Calu3 (cell line): ENCODE measurements at regions not wholly inside any gene's neighbourhood (a gene's known extent, or its start where the extent isn't known, plus 50 kb on each side); places are given as distances from the start of the nearest gene placed in this dataset.

Experiments
- BruUV-seq: library from RNA; stranded (reverse); fragments of 400-500 nt; replicated peaks from 2 replicates; lab custom pipeline; 2021; lab: Mats Ljungman, UMichigan
- CTCF ChIA-PET: fragments of 300-600 bp; sonication (Branson Sonifier 250); formaldehyde crosslinking; loops from one replicate; lab custom pipeline; 2022; ENCODE audit warnings: antibody characterized with exemption; lab: Charles Lee
- DNase-seq: peaks from one replicate; pipeline ENCODE4 v3.0.0; 2022
- H3K27ac Mint-ChIP-seq: one replicate; pipeline ENCODE4 v1.8.0; 2022; ENCODE audit warnings: mixed read lengths; ENCODE audit not compliant: unreplicated experiment
- H3K27me3 Mint-ChIP-seq: one replicate; pipeline ENCODE4 v1.8.0; 2022; ENCODE audit warnings: mixed read lengths; ENCODE audit not compliant: unreplicated experiment
- H3K36me3 Mint-ChIP-seq: one replicate; pipeline ENCODE4 v1.8.0; 2022; ENCODE audit warnings: mild to moderate bottlenecking, moderate library complexity, mixed read lengths; ENCODE audit not compliant: insufficient read depth, unreplicated experiment
- H3K4me1 Mint-ChIP-seq: one replicate; pipeline ENCODE4 v1.8.0; 2022; ENCODE audit warnings: mild to moderate bottlenecking, low read depth, mixed read lengths; ENCODE audit not compliant: unreplicated experiment
- H3K4me3 Mint-ChIP-seq: one replicate; pipeline ENCODE4 v1.8.0; 2022; ENCODE audit warnings: mild to moderate bottlenecking, low read depth, moderate library complexity, mixed read lengths; ENCODE audit not compliant: unreplicated experiment
- H3K9me3 Mint-ChIP-seq: one replicate; pipeline ENCODE4 v1.8.0; 2022; ENCODE audit warnings: low read depth, mixed read lengths; ENCODE audit not compliant: unreplicated experiment
- intact Hi-C: fragments of 100-400 bp; cut with micrococcal nuclease; formaldehyde crosslinking; loops from one replicate; pipeline ENCODE4 v1.10.0; 2022; ENCODE audit not compliant: unreplicated experiment
- TF ChIP-seq, protein P1 (sequence below): fragments of 200-600 bp; IDR thresholded peaks from one replicate; pipeline ENCODE4 v1.8.0; 2022; ENCODE audit warnings: antibody characterized with exemption; ENCODE audit not compliant: unreplicated experiment

DNA sequence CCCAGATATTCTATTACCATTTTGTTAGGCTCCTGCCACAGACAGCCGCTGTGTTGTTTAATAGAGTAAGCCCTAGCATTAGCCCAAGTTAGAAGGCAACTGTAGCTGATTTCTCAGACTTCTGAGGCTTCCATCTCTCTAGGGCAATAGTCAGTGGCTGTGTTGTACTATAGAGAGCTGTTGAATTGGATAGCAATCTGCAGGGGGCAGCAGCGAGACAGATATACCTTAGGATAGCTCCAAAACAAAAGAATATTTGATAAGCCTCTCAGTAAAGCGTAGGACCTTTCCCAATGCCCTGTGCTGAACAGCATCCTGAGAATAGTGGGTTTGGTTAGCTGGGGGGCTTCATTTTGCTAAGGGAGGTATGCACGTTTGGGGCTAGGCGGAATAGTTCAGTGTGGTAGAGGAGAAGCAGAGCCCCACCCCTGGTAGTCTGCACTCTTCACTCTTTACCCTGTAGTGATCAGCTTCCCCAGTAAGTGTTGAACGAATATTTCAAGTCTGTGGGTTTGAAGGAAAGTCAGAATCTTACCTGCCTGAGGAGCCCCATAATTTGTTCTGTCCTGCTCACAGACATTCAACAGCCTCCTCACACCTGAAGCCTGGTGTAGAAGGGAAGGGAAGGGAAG is 515.1 kb downstream of the INSC start:
- Mint-ChIP-seq H3K4me3 (no peak overlapping the region), H3K36me3 (no peaks in the 10 kb centered on the region), H3K9me3 (no peaks in the 10 kb centered on the region), H3K4me1 (peaks cover 27% of the 10 kb centered on the region), H3K27ac (no peak overlapping the region), H3K27me3 (no peaks in the 10 kb centered on the region)
- no TSS peak for BruUV-seq
- CTCF ChIA-PET: interaction anchor here (0.6 to 1.3 kb wide), 9 partner anchors 9 to 984 kb away, joined by 3 to 7 read pairs (median 3); no protein-coding TSS in a partner anchor
- intact Hi-C loops: no loop called here
- TF ChIP-seq, protein P1, sequence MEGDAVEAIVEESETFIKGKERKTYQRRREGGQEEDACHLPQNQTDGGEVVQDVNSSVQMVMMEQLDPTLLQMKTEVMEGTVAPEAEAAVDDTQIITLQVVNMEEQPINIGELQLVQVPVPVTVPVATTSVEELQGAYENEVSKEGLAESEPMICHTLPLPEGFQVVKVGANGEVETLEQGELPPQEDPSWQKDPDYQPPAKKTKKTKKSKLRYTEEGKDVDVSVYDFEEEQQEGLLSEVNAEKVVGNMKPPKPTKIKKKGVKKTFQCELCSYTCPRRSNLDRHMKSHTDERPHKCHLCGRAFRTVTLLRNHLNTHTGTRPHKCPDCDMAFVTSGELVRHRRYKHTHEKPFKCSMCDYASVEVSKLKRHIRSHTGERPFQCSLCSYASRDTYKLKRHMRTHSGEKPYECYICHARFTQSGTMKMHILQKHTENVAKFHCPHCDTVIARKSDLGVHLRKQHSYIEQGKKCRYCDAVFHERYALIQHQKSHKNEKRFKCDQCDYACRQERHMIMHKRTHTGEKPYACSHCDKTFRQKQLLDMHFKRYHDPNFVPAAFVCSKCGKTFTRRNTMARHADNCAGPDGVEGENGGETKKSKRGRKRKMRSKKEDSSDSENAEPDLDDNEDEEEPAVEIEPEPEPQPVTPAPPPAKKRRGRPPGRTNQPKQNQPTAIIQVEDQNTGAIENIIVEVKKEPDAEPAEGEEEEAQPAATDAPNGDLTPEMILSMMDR: no peak
- DNase-seq: peak; percentile 64

DNA sequence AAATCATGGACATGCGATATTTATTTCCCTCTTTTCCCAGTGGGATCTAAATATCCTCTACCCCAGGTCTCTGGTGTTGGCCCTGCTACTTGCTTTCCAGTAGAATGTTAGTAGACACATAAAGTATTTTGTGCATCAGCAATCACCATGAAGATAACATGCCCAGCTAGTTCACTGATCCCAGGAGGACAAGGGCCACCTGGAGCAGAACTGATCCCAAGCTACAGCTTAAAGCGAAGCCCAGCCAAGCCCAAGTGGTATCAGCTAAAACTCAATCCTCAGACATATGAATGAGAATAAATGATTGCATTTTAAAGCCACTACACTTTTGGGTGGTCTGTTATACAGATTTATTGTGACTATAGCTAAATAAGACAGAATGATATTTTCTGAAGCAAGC is 516.2 kb downstream of the INSC start:
- H3K4me1 Mint-ChIP-seq: peaks cover 38% of the 10 kb centered on the region
- no peak overlapping the region for H3K27ac Mint-ChIP-seq
- no peaks in the 10 kb centered on the region for H3K9me3 Mint-ChIP-seq
- no peak overlapping the region for H3K4me3 Mint-ChIP-seq
- CTCF ChIA-PET: no interaction called here
- intact Hi-C loops: no loop called here
- DNase-seq: no peak
- H3K36me3 Mint-ChIP-seq: no peaks in the 10 kb centered on the region
- BruUV-seq: no TSS peak
- TF ChIP-seq, protein P1: no peak
- H3K27me3 Mint-ChIP-seq: no peaks in the 10 kb centered on the region

DNA sequence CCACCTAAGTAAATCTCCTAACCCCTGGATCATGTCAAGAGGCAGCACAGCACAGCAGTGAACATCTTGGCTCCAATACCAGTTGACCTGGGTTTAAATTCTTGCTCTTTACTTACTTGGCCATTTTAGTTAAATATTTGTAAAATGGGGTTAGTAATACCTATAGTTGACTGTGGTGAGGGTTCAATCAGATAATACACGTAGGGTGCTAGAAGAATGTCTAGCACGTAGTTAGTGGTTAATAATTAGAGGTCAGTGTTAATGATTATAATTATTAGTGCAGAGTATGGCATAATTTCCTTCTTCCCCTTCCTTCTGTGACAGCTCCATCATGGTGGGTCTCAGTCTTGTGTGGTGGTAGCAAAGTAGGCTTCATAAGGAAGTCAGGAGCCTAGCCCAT is 520.8 kb downstream of the INSC start:
- peak overlapping the region; percentile 50 for H3K27ac Mint-ChIP-seq
- CTCF ChIA-PET: interaction anchor here (1.7 kb wide), 1 partner anchor 14 kb away, joined by 4 read pairs; no protein-coding TSS in a partner anchor
- DNase-seq: no peak
- intact Hi-C loops: no loop called here
- BruUV-seq: no TSS peak
- no peaks in the 10 kb centered on the region for H3K9me3 Mint-ChIP-seq
- TF ChIP-seq, protein P1: no peak
- H3K27me3 Mint-ChIP-seq: no peaks in the 10 kb centered on the region
- peak overlapping the region; percentile 29 for H3K4me3 Mint-ChIP-seq
- H3K4me1 Mint-ChIP-seq: peaks cover 29% of the 10 kb centered on the region
- H3K36me3 Mint-ChIP-seq: no peaks in the 10 kb centered on the region

DNA sequence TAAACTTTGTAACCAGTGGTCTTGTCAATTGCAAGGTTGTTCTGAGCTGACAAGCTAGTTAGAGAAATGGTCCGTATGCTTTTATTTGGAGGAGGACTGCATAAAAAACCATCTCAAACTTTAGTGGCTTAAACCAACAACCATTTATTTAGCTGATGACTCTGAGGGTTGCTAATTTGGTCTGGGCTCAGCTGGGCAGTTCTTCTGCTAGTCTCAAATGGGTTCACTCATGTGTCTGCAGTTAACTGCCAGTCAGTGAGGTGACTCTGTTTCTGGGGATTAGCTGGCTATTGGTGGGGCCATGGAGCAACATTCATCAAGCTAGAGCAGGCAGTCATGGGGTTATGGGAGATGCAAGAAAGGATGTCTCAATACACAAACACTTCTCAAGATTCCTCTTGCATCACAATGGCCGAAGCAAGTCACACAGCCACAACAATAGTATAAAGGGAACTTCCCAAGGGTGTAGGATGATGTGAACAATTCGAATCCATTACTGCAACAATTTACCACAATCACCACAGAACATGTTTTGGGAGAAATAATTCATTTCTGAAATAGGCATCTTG is 521.9 kb downstream of the INSC start:
- Mint-ChIP-seq H3K27ac (no peak overlapping the region), H3K27me3 (no peaks in the 10 kb centered on the region), H3K4me1 (peaks cover 29% of the 10 kb centered on the region), H3K9me3 (no peaks in the 10 kb centered on the region), H3K4me3 (no peak overlapping the region), H3K36me3 (no peaks in the 10 kb centered on the region)
- no TSS peak for BruUV-seq
- DNase-seq: no peak
- intact Hi-C loops: no loop called here
- CTCF ChIA-PET: interaction anchor here (1.7 kb wide), 1 partner anchor 13 kb away, joined by 4 read pairs; no protein-coding TSS in a partner anchor
- TF ChIP-seq, protein P1: no peak
